HEK293T (cell line): ENCODE measurements at regions not wholly inside any gene's neighbourhood (a gene's known extent, or its start where the extent isn't known, plus 50 kb on each side); places are given as distances from the start of the nearest gene placed in this dataset.
A peak's percentile ranks its signal among the peaks of the same experiment; 100 is the strongest.

ENCODE experiments used
- CTCF ChIA-PET: fragments of 350-600 bp; formaldehyde crosslinking; extraction: SDS; loops from one replicate; lab custom pipeline; 2021; ENCODE audit warnings: antibody characterized with exemption, inconsistent platforms; lab: Yijun Ruan, JAX
- POLR2A ChIA-PET: fragments of 350-600 bp; formaldehyde crosslinking; extraction: SDS; loops from one replicate; lab custom pipeline; 2020; ENCODE audit warnings: antibody characterized with exemption, inconsistent platforms; lab: Yijun Ruan, JAX
- DNase-seq: peaks from one replicate; pipeline ENCODE4 v3.0.0; 2012; ENCODE audit warnings: mixed read lengths; ENCODE audit errors: extremely low spot score
- ARNT ChIP-seq: fragments of 450-650 bp; IDR thresholded peaks from 2 replicates; pipeline ENCODE4 v1.6.1; 2017; ENCODE audit warnings: mild to moderate bottlenecking
- BHLHE40 ChIP-seq: fragments of 450-650 bp; IDR thresholded peaks from 2 replicates; pipeline ENCODE4 v1.6.1; 2016; ENCODE audit warnings: mild to moderate bottlenecking, moderate library complexity, borderline replicate concordance
- CTBP1 ChIP-seq: fragments of 450-650 bp; IDR thresholded peaks from 2 replicates; pipeline ENCODE4 v1.6.1; 2016; ENCODE audit warnings: borderline replicate concordance
- ELF4 ChIP-seq: fragments of 450-650 bp; IDR thresholded peaks from 2 replicates; pipeline ENCODE4 v1.6.1; 2017; ENCODE audit warnings: antibody characterized with exemption
- FOXA1 ChIP-seq: fragments of 450-650 bp; IDR thresholded peaks from 2 replicates; pipeline ENCODE4 v1.6.1; 2016; ENCODE audit warnings: mild to moderate bottlenecking
- FOXK2 ChIP-seq: fragments of 450-650 bp; IDR thresholded peaks from 2 replicates; pipeline ENCODE4 v1.6.1; 2016; ENCODE audit warnings: mild to moderate bottlenecking
- FOXM1 ChIP-seq: fragments of 450-650 bp; IDR thresholded peaks from 2 replicates; pipeline ENCODE4 v1.6.1; 2017; ENCODE audit warnings: mild to moderate bottlenecking, borderline replicate concordance
- HDGF ChIP-seq: fragments of 450-650 bp; IDR thresholded peaks from 2 replicates; pipeline ENCODE4 v1.6.1; 2017; ENCODE audit warnings: antibody characterized with exemption, borderline replicate concordance
- L3MBTL2 ChIP-seq: fragments of 450-650 bp; conservative IDR thresholded peaks from 2 replicates; pipeline ENCODE4 v1.6.1; 2016; ENCODE audit warnings: mild to moderate bottlenecking
- LEF1 ChIP-seq: fragments of 450-650 bp; IDR thresholded peaks from 2 replicates; pipeline ENCODE4 v1.6.1; 2017; ENCODE audit warnings: mild to moderate bottlenecking, borderline replicate concordance
- NFRKB ChIP-seq: fragments of 450-650 bp; IDR thresholded peaks from 2 replicates; pipeline ENCODE4 v1.6.1; 2016; ENCODE audit warnings: mild to moderate bottlenecking, moderate library complexity
- PKNOX1 ChIP-seq: fragments of 450-650 bp; IDR thresholded peaks from 2 replicates; pipeline ENCODE4 v1.6.1; 2016
- SP1 ChIP-seq: fragments of 450-650 bp; IDR thresholded peaks from 2 replicates; pipeline ENCODE4 v1.6.1; 2017
- SUZ12 ChIP-seq: fragments of 450-650 bp; IDR thresholded peaks from 2 replicates; pipeline ENCODE4 v1.6.1; 2016; ENCODE audit warnings: mild to moderate bottlenecking
- TARDBP ChIP-seq: fragments of 450-650 bp; IDR thresholded peaks from 2 replicates; pipeline ENCODE4 v1.6.1; 2016
- ZNF384 ChIP-seq: fragments of 450-650 bp; IDR thresholded peaks from 2 replicates; pipeline ENCODE4 v1.6.1; 2016

GRCh38 chr11:15629690-15630321 lies 515.1 kb downstream of the INSC start:
- no peak for TF ChIP-seq CTBP1
- no peak for TF ChIP-seq FOXK2
- TF ChIP-seq PKNOX1, result no peak
- no peak for TF ChIP-seq HDGF
- no peak for TF ChIP-seq BHLHE40
- TF ChIP-seq SUZ12, result no peak
- TF ChIP-seq FOXA1, result no peak
- no peak for TF ChIP-seq SP1
- no peak for TF ChIP-seq L3MBTL2
- no peak for TF ChIP-seq TARDBP
- no peak for TF ChIP-seq ELF4
- TF ChIP-seq LEF1, result no peak
- no peak for TF ChIP-seq FOXM1
- no peak for TF ChIP-seq ARNT
- ChIA-PET CTCF (interaction anchor here (0.5 to 3.0 kb wide), 10 partner anchors 10 to 978 kb away, joined by 3 to 7 read pairs (median 4); no protein-coding TSS in a partner anchor), POLR2A (no interaction called here)
- peak; percentile 27 for DNase-seq

- no peak for DNase-seq
- no peak for TF ChIP-seq BHLHE40
- TF ChIP-seq CTBP1, result no peak
- no peak for TF ChIP-seq LEF1
- no peak for TF ChIP-seq FOXA1
- no peak for TF ChIP-seq ZNF384
- no peak for TF ChIP-seq ARNT
- TF ChIP-seq FOXK2, result no peak
- TF ChIP-seq TARDBP, result no peak
- TF ChIP-seq L3MBTL2, result no peak
- TF ChIP-seq FOXM1, result no peak
- TF ChIP-seq PKNOX1, result no peak
- ChIA-PET CTCF (interaction anchor here (0.6 to 3.0 kb wide), 5 partner anchors 11 to 224 kb away, joined by 3 to 7 read pairs (median 5); no protein-coding TSS in a partner anchor), POLR2A (no interaction called here)
Observed at GRCh38 chr11:15630896-15631295, 516.2 kb downstream of the INSC start.

GRCh38 chr11:15635521-15635920 lies 520.8 kb downstream of the INSC start:
- POLR2A ChIA-PET, result no interaction called here
- CTCF ChIA-PET, result no interaction called here
- TF ChIP-seq ARNT, result no peak
- no peak for TF ChIP-seq NFRKB
- TF ChIP-seq HDGF, result no peak
- TF ChIP-seq CTBP1, result no peak
- no peak for TF ChIP-seq FOXK2
- TF ChIP-seq FOXM1, result no peak
- TF ChIP-seq TARDBP, result no peak
- TF ChIP-seq LEF1, result no peak
- no peak for TF ChIP-seq SUZ12
- no peak for DNase-seq

GRCh38 chr11:15636521-15637089 lies 521.9 kb downstream of the INSC start:
- ChIA-PET CTCF (no interaction called here), POLR2A (no interaction called here)
- DNase-seq, result no peak
- TF ChIP-seq ZNF384 (no peak), PKNOX1 (no peak), NFRKB (no peak), LEF1 (no peak), SP1 (no peak), HDGF (no peak), FOXK2 (no peak), L3MBTL2 (no peak), SUZ12 (no peak), TARDBP (no peak), FOXA1 (no peak), ELF4 (no peak), BHLHE40 (no peak), FOXM1 (no peak), ARNT (no peak), CTBP1 (no peak)

- POLR2A ChIA-PET, result no interaction called here
- DNase-seq, result no peak
- TF ChIP-seq L3MBTL2 (no peak), ZNF384 (no peak), FOXK2 (no peak), SUZ12 (no peak), ARNT (no peak), FOXA1 (no peak), NFRKB (no peak), PKNOX1 (no peak), HDGF (no peak), BHLHE40 (no peak), LEF1 (no peak), TARDBP (no peak), SP1 (no peak), ELF4 (no peak)
- CTCF ChIA-PET, result no interaction called here
Observed at GRCh38 chr11:15638386-15638787, 523.7 kb downstream of the INSC start.
